Kidney epithelial cell (primary cell): ENCODE measurements at regions not wholly inside any gene's neighbourhood (a gene's known extent, or its start where the extent isn't known, plus 50 kb on each side); places are given as distances from the start of the nearest gene placed in this dataset.

Experiments used
- DNase-seq: peaks from one replicate; pipeline ENCODE4 v3.0.0-alpha.2; 2010; ENCODE audit warnings: low read depth
- H3K27me3 ChIP-seq: 2 replicates; pipeline ENCODE4 v1.6.0; 2011; ENCODE audit warnings: low read length; ENCODE audit not compliant: control insufficient read depth, insufficient read depth
- H3K36me3 ChIP-seq: 2 replicates; pipeline ENCODE4 v1.5.1; 2011; ENCODE audit warnings: low read length; ENCODE audit not compliant: control insufficient read depth, insufficient read depth
- H3K4me3 ChIP-seq: 2 replicates; pipeline ENCODE4 v1.5.1; 2011; ENCODE audit warnings: low read depth, mild to moderate bottlenecking, control low read depth, low read length
- TF ChIP-seq, protein P1 (sequence below): IDR thresholded peaks from 2 replicates; pipeline ENCODE4 v1.5.1; 2011; ENCODE audit warnings: mild to moderate bottlenecking, moderate library complexity, low read length, control low read depth, inconsistent platforms; ENCODE audit not compliant: insufficient read depth, poor library complexity, severe bottlenecking

DNA sequence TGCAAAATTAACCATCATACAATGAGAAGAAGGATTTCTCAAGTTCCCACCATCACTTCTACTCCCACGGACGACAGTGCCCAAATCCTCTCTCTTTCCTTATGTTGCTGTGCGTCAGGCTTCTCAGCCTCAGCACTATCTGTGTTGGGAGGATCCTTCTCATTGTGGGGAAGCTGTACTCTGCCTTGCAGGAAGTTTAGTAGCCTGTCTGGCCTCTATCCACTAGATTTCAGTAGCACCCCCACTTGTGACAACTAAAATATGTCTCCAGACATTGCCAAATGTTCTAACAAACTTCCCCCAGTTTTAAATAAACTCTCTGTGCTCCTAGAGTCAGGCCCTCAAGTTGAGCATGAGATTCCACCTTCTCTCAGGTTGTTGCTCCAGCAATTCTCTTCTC is 545.9 kb upstream of the ZFP42 start:
- no peak for DNase-seq
- H3K4me3 ChIP-seq: no peak overlapping the region
- TF ChIP-seq, protein P1, sequence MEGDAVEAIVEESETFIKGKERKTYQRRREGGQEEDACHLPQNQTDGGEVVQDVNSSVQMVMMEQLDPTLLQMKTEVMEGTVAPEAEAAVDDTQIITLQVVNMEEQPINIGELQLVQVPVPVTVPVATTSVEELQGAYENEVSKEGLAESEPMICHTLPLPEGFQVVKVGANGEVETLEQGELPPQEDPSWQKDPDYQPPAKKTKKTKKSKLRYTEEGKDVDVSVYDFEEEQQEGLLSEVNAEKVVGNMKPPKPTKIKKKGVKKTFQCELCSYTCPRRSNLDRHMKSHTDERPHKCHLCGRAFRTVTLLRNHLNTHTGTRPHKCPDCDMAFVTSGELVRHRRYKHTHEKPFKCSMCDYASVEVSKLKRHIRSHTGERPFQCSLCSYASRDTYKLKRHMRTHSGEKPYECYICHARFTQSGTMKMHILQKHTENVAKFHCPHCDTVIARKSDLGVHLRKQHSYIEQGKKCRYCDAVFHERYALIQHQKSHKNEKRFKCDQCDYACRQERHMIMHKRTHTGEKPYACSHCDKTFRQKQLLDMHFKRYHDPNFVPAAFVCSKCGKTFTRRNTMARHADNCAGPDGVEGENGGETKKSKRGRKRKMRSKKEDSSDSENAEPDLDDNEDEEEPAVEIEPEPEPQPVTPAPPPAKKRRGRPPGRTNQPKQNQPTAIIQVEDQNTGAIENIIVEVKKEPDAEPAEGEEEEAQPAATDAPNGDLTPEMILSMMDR: no peak
- H3K27me3 ChIP-seq: no peaks in the 10 kb centered on the region
- H3K36me3 ChIP-seq: no peaks in the 10 kb centered on the region

DNA sequence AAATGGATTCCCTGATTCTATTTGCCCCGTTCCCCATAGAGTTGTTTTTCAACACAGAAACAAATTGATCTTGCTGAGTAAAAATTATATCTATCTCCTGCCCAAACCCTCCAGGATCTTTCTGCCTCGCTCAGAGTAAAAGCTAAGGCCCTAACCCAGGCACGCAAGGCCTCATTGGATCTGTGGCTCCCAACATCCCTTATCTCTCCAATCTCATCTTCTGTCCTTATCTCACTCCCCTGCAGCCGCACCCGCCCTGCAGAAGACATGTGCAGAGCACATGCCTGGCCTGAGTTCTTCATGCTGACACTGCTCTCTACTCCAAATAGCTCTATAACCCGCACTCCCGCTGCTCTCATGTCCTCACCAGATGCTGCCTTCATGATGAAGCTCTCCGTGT is 543.8 kb upstream of the ZFP42 start:
- Histone ChIP-seq H3K4me3 (no peak overlapping the region), H3K36me3 (no peaks in the 10 kb centered on the region), H3K27me3 (no peaks in the 10 kb centered on the region)
- TF ChIP-seq, protein P1: no peak
- no peak for DNase-seq

DNA sequence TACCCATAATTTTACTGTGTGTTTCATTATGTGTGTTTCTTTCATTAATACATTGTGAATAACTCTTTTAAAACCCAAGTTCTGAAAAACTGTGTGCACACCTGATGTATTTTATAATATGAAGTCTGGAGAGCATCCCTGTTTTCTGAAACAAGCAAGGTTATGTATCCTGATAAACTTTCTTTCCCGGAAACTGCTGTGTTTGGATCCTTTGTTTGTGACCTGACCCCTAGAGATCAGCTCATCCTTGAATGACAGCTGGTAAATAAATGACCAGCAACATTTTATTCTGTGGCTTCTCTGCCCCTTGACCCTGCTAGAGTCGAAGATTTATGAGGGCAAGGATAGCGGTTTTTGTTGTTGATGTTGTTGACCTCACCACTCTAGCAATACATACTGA is 535.6 kb upstream of the ZFP42 start:
- Histone ChIP-seq H3K4me3 (no peak overlapping the region), H3K27me3 (no peaks in the 10 kb centered on the region), H3K36me3 (no peaks in the 10 kb centered on the region)
- DNase-seq: no peak
- TF ChIP-seq, protein P1: no peak

DNA sequence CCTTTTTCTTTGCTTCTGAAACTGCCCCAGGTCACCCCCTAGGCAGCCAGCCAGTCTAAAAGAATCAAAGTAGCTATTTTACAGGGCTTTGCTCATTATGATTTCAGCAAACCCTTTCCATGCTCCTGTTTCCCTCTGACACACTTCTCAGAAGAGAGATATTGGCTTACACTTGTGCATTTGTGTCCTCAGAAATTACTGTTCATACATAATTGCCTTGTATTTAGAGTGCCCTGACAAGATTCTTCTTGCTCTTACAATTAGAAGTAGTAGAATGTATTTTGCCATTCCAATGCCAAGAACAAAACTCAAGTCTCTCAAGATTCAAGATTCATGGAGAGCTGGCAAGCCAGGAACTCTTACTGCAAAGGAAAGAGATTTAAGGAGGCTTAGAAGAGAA is 531.0 kb upstream of the ZFP42 start:
- Histone ChIP-seq H3K27me3 (no peaks in the 10 kb centered on the region), H3K4me3 (no peak overlapping the region), H3K36me3 (no peaks in the 10 kb centered on the region)
- TF ChIP-seq, protein P1: no peak
- no peak for DNase-seq

DNA sequence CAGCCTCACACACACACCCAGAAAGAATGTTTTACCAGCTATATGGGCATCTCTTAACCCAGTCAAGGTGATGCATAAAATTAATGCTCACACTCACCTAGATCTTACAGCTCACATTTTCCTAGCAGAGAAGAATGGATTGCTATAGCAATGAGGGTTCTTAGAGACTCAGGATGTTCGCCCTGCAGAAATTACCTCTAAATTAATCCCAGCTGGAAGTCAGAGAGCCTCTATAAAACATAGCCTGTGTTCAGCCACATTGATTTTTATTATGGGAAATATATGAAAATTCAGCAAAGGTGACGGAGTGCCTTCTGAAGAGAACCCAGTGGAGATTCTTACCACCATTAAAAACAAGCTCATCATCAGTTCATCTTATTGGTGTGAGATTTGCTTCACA is 528.3 kb upstream of the ZFP42 start:
- H3K4me3 ChIP-seq: no peak overlapping the region
- H3K36me3 ChIP-seq: no peaks in the 10 kb centered on the region
- DNase-seq: no peak
- H3K27me3 ChIP-seq: no peaks in the 10 kb centered on the region
- TF ChIP-seq, protein P1: no peak

DNA sequence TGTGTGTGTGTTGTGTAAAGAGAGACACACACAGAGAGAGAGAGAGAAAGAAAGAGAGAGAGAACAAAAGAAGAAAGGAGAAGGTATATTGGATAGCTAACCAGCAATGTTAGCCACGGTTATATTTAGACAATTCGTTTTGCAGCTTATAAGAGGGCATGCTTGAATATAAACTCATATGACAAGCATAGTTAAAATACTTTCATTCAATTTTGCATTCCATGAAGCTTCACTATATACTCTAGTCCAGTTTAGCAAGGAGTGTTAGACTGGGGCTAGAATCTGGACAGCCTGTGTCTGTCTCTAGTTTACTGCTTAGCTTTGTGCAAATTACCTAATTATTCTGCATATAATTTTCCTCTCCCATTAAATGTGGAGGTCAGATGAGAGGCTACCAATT is 525.9 kb upstream of the ZFP42 start:
- no peak for DNase-seq
- no peaks in the 10 kb centered on the region for H3K27me3 ChIP-seq

More for the DNA sequence above, 525.9 kb upstream of the ZFP42 start:
- H3K36me3 ChIP-seq: no peaks in the 10 kb centered on the region
- TF ChIP-seq, protein P1: no peak
- H3K4me3 ChIP-seq: no peak overlapping the region
